Neural progenitor cell (in vitro differentiated cells): ENCODE measurements at regions not wholly inside any gene's neighbourhood (a gene's known extent, or its start where the extent isn't known, plus 50 kb on each side); places are given as distances from the start of the nearest gene placed in this dataset.
"Not testable (repeated sequence)": the region's sequence is repeated elsewhere in the genome, so short reads cannot be mapped to it uniquely, and the experiment has no call there.

ENCODE experiments used
- EZH2 ChIP-seq: fragments of 200-600 bp; sonication (generic); IDR thresholded peaks from 2 replicates; pipeline ENCODE4 v1.6.1; 2017; ENCODE audit warnings: antibody characterized with exemption, mild to moderate bottlenecking, moderate library complexity
- EZH2phosphoT487 ChIP-seq: fragments of 200-600 bp; sonication (generic); IDR thresholded peaks from 2 replicates; pipeline ENCODE4 v1.6.1; 2017; ENCODE audit warnings: antibody characterized with exemption
- TF ChIP-seq, protein P1 (sequence below): fragments of 200-600 bp; sonication (generic); IDR thresholded peaks from 2 replicates; pipeline ENCODE4 v1.5.1; 2017; ENCODE audit warnings: antibody characterized with exemption, mild to moderate bottlenecking

DNA sequence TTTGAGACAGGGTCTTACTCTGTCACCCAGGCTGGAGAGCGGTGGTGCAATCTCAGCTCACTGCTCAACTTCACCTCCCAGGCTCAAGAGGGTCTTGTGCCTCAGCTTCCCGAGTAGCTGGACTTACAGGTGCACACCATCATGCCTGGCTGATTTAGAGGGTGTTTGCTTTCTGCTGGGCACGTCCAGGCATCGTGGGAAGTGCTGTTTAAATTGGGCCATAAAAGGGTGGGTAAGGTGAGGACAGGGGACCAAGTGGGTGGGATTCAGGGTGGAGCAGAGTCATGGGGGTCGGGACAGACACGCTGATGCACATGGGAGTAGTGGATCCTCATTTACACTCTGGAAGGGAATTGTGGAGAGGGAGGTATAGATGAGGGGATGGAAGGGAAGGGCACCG lies 69.1 kb downstream of the SPDYE17 start:
- TF ChIP-seq, protein P1, sequence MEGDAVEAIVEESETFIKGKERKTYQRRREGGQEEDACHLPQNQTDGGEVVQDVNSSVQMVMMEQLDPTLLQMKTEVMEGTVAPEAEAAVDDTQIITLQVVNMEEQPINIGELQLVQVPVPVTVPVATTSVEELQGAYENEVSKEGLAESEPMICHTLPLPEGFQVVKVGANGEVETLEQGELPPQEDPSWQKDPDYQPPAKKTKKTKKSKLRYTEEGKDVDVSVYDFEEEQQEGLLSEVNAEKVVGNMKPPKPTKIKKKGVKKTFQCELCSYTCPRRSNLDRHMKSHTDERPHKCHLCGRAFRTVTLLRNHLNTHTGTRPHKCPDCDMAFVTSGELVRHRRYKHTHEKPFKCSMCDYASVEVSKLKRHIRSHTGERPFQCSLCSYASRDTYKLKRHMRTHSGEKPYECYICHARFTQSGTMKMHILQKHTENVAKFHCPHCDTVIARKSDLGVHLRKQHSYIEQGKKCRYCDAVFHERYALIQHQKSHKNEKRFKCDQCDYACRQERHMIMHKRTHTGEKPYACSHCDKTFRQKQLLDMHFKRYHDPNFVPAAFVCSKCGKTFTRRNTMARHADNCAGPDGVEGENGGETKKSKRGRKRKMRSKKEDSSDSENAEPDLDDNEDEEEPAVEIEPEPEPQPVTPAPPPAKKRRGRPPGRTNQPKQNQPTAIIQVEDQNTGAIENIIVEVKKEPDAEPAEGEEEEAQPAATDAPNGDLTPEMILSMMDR = not testable (repeated sequence)
- TF ChIP-seq EZH2, EZH2phosphoT487: not testable (repeated sequence)
